H1 (cell line): ENCODE measurements at regions not wholly inside any gene's neighbourhood (a gene's known extent, or its start where the extent isn't known, plus 50 kb on each side); places are given as distances from the start of the nearest gene placed in this dataset.

ENCODE experiments used
- CTCF ChIA-PET: fragments of 300-600 bp; sonication (Branson Sonifier 250); formaldehyde crosslinking; loops from one replicate; lab custom pipeline; 2021; ENCODE audit not compliant: partially characterized antibody; lab: Charles Lee
- POLR2A ChIA-PET: fragments of 300-600 bp; sonication (Branson Sonifier 250); formaldehyde crosslinking; loops from one replicate; lab custom pipeline; 2021; ENCODE audit warnings: inconsistent platforms; ENCODE audit not compliant: partially characterized antibody; lab: Charles Lee
- DNase-seq, 2 experiments: peaks; one replicate each; pipeline versions ENCODE4 v3.0.0 to v3.0.0-alpha.2; 2010 to 2022; ENCODE audit warnings: low spot score in 2 of 2, low read depth in 1 of 2, mixed read lengths in 1 of 2
- FAIRE-seq: peaks from 2 replicates; lab custom pipeline; 2011; peaks lifted over from hg19 to GRCh38; lab: Jason Lieb, UNC
- H2AFZ ChIP-seq: 2 replicates; pipeline ENCODE4 v1.8.1; 2012; ENCODE audit warnings: low read length, inconsistent platforms
- H2AK5ac ChIP-seq: 2 replicates; pipeline ENCODE4 v1.6.1; 2013; ENCODE audit warnings: low read depth, low read length
- H2BK120ac ChIP-seq: replicated peaks from 2 replicates; pipeline ENCODE3; 2013; ENCODE audit warnings: low read depth, low read length, inconsistent platforms
- H2BK12ac ChIP-seq: 2 replicates; pipeline ENCODE4 v1.6.1; 2013; ENCODE audit warnings: low read depth, low read length
- H2BK15ac ChIP-seq: 2 replicates; pipeline ENCODE4 v1.6.1; 2013; ENCODE audit warnings: low read length
- H2BK20ac ChIP-seq: 2 replicates; pipeline ENCODE4 v1.6.1; 2013; ENCODE audit warnings: low read length
- H2BK5ac ChIP-seq: 2 replicates; pipeline ENCODE4 v1.6.1; 2013; ENCODE audit warnings: low read depth, low read length
- H3K14ac ChIP-seq: 2 replicates; pipeline ENCODE4 v1.6.1; 2013; ENCODE audit warnings: inconsistent platforms; ENCODE audit not compliant: insufficient read length
- H3K18ac ChIP-seq: 2 replicates; pipeline ENCODE4 v1.6.1; 2013; ENCODE audit warnings: low read length; ENCODE audit errors: extremely low read depth
- H3K23ac ChIP-seq: 2 replicates; pipeline ENCODE4 v1.6.1; 2013; ENCODE audit warnings: inconsistent platforms; ENCODE audit not compliant: insufficient read length
- H3K23me2 ChIP-seq: 2 replicates; pipeline ENCODE4 v1.6.1; 2013; ENCODE audit warnings: low read depth, low read length
- H3K27ac ChIP-seq: 2 replicates; pipeline ENCODE4 v1.6.1; 2011; ENCODE audit warnings: low read depth, low read length, inconsistent platforms
- H3K27me3 ChIP-seq, 4 experiments: replicated peaks in 1 of 4; 1 replicate in 1 of 4; 2 replicates in 3 of 4; pipeline versions ENCODE4 v1.6.1 to v1.8.1; 2011 to 2013; ENCODE audit warnings: low read length in 3 of 4, mild to moderate bottlenecking in 3 of 4, inconsistent platforms in 2 of 4, mixed read lengths in 2 of 4, moderate library complexity in 1 of 4; ENCODE audit not compliant: control insufficient read depth in 3 of 4, insufficient read depth in 3 of 4; ENCODE audit errors: extremely low read depth in 1 of 4
- H3K36me3 ChIP-seq, 4 experiments: 2 replicates each; pipeline versions ENCODE4 v1.6.1 to v1.8.1; 2011 to 2013; ENCODE audit warnings: mild to moderate bottlenecking in 4 of 4, low read length in 3 of 4, moderate library complexity in 2 of 4, control low read depth in 1 of 4, inconsistent platforms in 1 of 4; ENCODE audit not compliant: insufficient read depth in 4 of 4, control insufficient read depth in 2 of 4
- H3K4ac ChIP-seq: replicated peaks from 2 replicates; pipeline ENCODE3; 2013; ENCODE audit warnings: low read length, low read depth, mixed read lengths, inconsistent platforms; ENCODE audit not compliant: insufficient read length
- H3K4me1 ChIP-seq, 4 experiments: replicated peaks in 1 of 4; 1 replicate in 1 of 4; 2 replicates in 3 of 4; pipeline versions ENCODE4 v1.6.1 to v1.8.1; 2011 to 2013; ENCODE audit warnings: low read length in 3 of 4, inconsistent platforms in 2 of 4, mixed read lengths in 1 of 4; ENCODE audit not compliant: insufficient read depth in 4 of 4, control insufficient read depth in 3 of 4
- H3K4me2 ChIP-seq, 2 experiments: 2 replicates each; pipeline versions ENCODE4 v1.6.1 to v1.8.1; 2011 to 2013; ENCODE audit warnings: low read depth in 2 of 2, low read length in 2 of 2, control low read depth in 1 of 2, inconsistent platforms in 1 of 2, mild to moderate bottlenecking in 1 of 2; ENCODE audit not compliant: insufficient read depth in 1 of 2
- H3K4me3 ChIP-seq, 4 experiments: fragments of 200-600, 300-600 bp in 1 of 4; sonication (generic), shearing (Covaris generic), sonication (Bioruptor Twin) in 1 of 4; 2 replicates each; pipeline versions ENCODE4 v1.5.1 to v1.8.1; 2011 to 2016; ENCODE audit warnings: low read length in 4 of 4, low read depth in 3 of 4, control low read depth in 2 of 4, inconsistent platforms in 2 of 4, mild to moderate bottlenecking in 2 of 4, mixed read lengths in 1 of 4, moderate library complexity in 1 of 4; ENCODE audit not compliant: insufficient read depth in 2 of 4; ENCODE audit errors: extremely low read depth in 1 of 4
- H3K56ac ChIP-seq: replicated peaks from 2 replicates; pipeline ENCODE3; 2013; ENCODE audit warnings: low read depth, mild to moderate bottlenecking, mixed read lengths, low read length, inconsistent platforms; ENCODE audit not compliant: insufficient read length
- H3K79me1 ChIP-seq: 2 replicates; pipeline ENCODE4 v1.6.1; 2013; ENCODE audit warnings: low read depth, low read length, control low read depth
- H3K79me2 ChIP-seq, 2 experiments: 2 replicates each; pipeline versions ENCODE4 v1.6.1 to v1.8.1; 2012 to 2013; ENCODE audit warnings: low read length in 2 of 2, mild to moderate bottlenecking in 2 of 2, inconsistent platforms in 1 of 2; ENCODE audit not compliant: insufficient read depth in 2 of 2, control insufficient read depth in 1 of 2
- H3K9ac ChIP-seq, 4 experiments: replicated peaks in 1 of 4; 1 replicate in 1 of 4; 2 replicates in 3 of 4; pipeline versions ENCODE4 v1.6.1 to v1.8.1; 2011 to 2013; ENCODE audit warnings: low read depth in 3 of 4, low read length in 3 of 4, control low read depth in 2 of 4, mild to moderate bottlenecking in 2 of 4, moderate library complexity in 2 of 4, inconsistent platforms in 1 of 4; ENCODE audit errors: extremely low read depth in 1 of 4
- H3K9me3 ChIP-seq, 2 experiments: 2 replicates each; pipeline versions ENCODE4 v1.6.1 to v1.8.1; 2012 to 2013; ENCODE audit warnings: mild to moderate bottlenecking in 2 of 2, moderate library complexity in 2 of 2, control low read depth in 1 of 2, inconsistent platforms in 1 of 2, low read depth in 1 of 2, low read length in 1 of 2, mixed read lengths in 1 of 2; ENCODE audit not compliant: insufficient read depth in 2 of 2
- H4K20me1 ChIP-seq, 2 experiments: replicated peaks in 1 of 2; 2 replicates each; pipeline versions ENCODE3 to v1.8.1; 2011 to 2013; ENCODE audit warnings: inconsistent platforms in 2 of 2, low read length in 2 of 2, mild to moderate bottlenecking in 1 of 2; ENCODE audit not compliant: insufficient read depth in 2 of 2, control insufficient read depth in 1 of 2
- H4K5ac ChIP-seq: 2 replicates; pipeline ENCODE4 v1.6.1; 2013; ENCODE audit warnings: low read length, low read depth, mixed read lengths, inconsistent platforms; ENCODE audit not compliant: insufficient read length
- H4K8ac ChIP-seq: 2 replicates; pipeline ENCODE4 v1.8.0; 2013; ENCODE audit warnings: mild to moderate bottlenecking, moderate library complexity, low read length, inconsistent platforms; ENCODE audit not compliant: insufficient read depth; ENCODE audit errors: extremely low read depth
- H4K91ac ChIP-seq: replicated peaks from 2 replicates; pipeline ENCODE3; 2013; ENCODE audit warnings: low read length, mixed read lengths, inconsistent platforms; ENCODE audit not compliant: insufficient read length
- CBX8 ChIP-seq: fragments of 300-800, 300-1000 bp; sonication (generic); IDR thresholded peaks from 2 replicates; pipeline ENCODE4 v1.7.1; 2016; ENCODE audit warnings: low read depth, low read length, borderline replicate concordance
- CEBPB ChIP-seq: IDR thresholded peaks from 2 replicates; pipeline ENCODE4 v1.6.1; 2012; ENCODE audit warnings: low read depth, low read length
- EZH2 ChIP-seq: fragments of 200-600 bp; sonication (generic); IDR thresholded peaks from 2 replicates; pipeline ENCODE4 v1.7.1; 2012; ENCODE audit warnings: low read depth, mild to moderate bottlenecking, moderate library complexity, low read length, inconsistent platforms; ENCODE audit not compliant: severe bottlenecking
- POLR2AphosphoS5 ChIP-seq: IDR thresholded peaks from 2 replicates; pipeline ENCODE4 v1.6.1; 2011; ENCODE audit warnings: low read depth, low read length
- SP2 ChIP-seq: IDR thresholded peaks from 2 replicates; pipeline ENCODE4 v1.6.1; 2012; ENCODE audit warnings: mild to moderate bottlenecking, low read length, inconsistent platforms
- SP4 ChIP-seq: IDR thresholded peaks from 2 replicates; pipeline ENCODE4 v1.6.1; 2012; ENCODE audit warnings: low read length, inconsistent platforms
- TAF7 ChIP-seq: optimal IDR thresholded peaks from 2 replicates; pipeline ENCODE3; 2011; ENCODE audit warnings: low read depth, mild to moderate bottlenecking, inconsistent platforms, low read length, moderate library complexity, borderline replicate concordance
- WGBS, 2 experiments: shearing (Covaris generic) in 1 of 2; methylation state at CpG; one replicate each; pipeline versions ENCODE4 v1.1.6 to v1.1.7; 2013 to 2015; ENCODE audit warnings: low lambda C conversion rate in 2 of 2, mixed read lengths in 2 of 2, inconsistent platforms in 1 of 2, low coverage in 1 of 2, missing lambda C conversion rate in 1 of 2; ENCODE audit not compliant: insufficient replicate concordance in 2 of 2, insufficient coverage in 1 of 2, insufficient read length in 1 of 2; ENCODE audit errors: extremely low coverage in 1 of 2, missing lambda C conversion rate in 1 of 2; 5-methylcytosine and 5-hydroxymethylcytosine counted together

GRCh38 chr13:70720386-70720785 lies 612.1 kb upstream of the KLHL1 start:
- Histone ChIP-seq H3K79me1 (no peaks in the 10 kb centered on the region), H3K79me2 (no peaks in the 10 kb centered on the region), H3K4ac (no peak overlapping the region), H3K4me2 (no peak overlapping the region), H2AFZ (no peak overlapping the region), H3K23me2 (no peaks in the 10 kb centered on the region), H4K8ac (no peak overlapping the region), H3K56ac (no peak overlapping the region), H3K4me1 (no peaks in the 10 kb centered on the region), H3K27ac (no peak overlapping the region), H4K5ac (no peak overlapping the region), H2BK12ac (no peak overlapping the region), H3K9me3 (no peaks in the 10 kb centered on the region), H3K14ac (no peak overlapping the region), H3K27me3 (no peaks in the 10 kb centered on the region), H2BK15ac (no peak overlapping the region), H2BK5ac (no peak overlapping the region), H3K4me3 (no peak overlapping the region), H3K36me3 (no peaks in the 10 kb centered on the region), H2AK5ac (no peak overlapping the region), H2BK20ac (no peak overlapping the region), H4K91ac (no peak overlapping the region), H3K9ac (no peak overlapping the region), H3K23ac (no peak overlapping the region), H4K20me1 (no peaks in the 10 kb centered on the region), H2BK120ac (no peak overlapping the region)
- WGBS, 2 experiments: 90% methylated on average over 1 of the region's 1 CpG; no CpG with 5 or more reads in 1 of the 2 experiments
- POLR2A ChIA-PET: no interaction called here
- CTCF ChIA-PET: no interaction called here
- no peak for DNase-seq
- FAIRE-seq: no peak
- TF ChIP-seq SP2: no peak
- no peak for TF ChIP-seq EZH2
- TF ChIP-seq POLR2AphosphoS5: no peak
- TF ChIP-seq CEBPB: no peak
- TF ChIP-seq CBX8: no peak
- TF ChIP-seq SP4: no peak
- no peak for TF ChIP-seq TAF7
- TF ChIP-seq, all 59 proteins: peak for 0
- no peak overlapping the region for H3K18ac ChIP-seq
